GM18505 (cell line): ENCODE measurements at regions not wholly inside any gene's neighbourhood (a gene's known extent, or its start where the extent isn't known, plus 50 kb on each side); places are given as distances from the start of the nearest gene placed in this dataset.
"Not testable (repeated sequence)": the region's sequence is repeated elsewhere in the genome, so short reads cannot be mapped to it uniquely, and the experiment has no call there.

ENCODE experiments used
- ATAC-seq: cut with Tn5 transposase; IDR thresholded peaks from one replicate; pipeline ENCODE4 v1.9.1; 2021; ENCODE audit not compliant: unreplicated experiment
- POLR2A ChIP-seq: IDR thresholded peaks from 4 replicates; pipeline ENCODE4 v1.6.1; 2011; ENCODE audit warnings: borderline replicate concordance; ENCODE audit not compliant: insufficient read depth, insufficient read length; ENCODE audit errors: extremely low read depth

- no peak for TF ChIP-seq POLR2A
- no peak for ATAC-seq
Measured at GRCh38 chr18:67410075-67411070, 106.1 kb downstream of the DSEL start.

GRCh38 chr18:67408240-67408639 lies 108.3 kb downstream of the DSEL start:
- no peak for ATAC-seq
- TF ChIP-seq POLR2A: no peak

GRCh38 chr18:67406714-67407113 lies 109.8 kb downstream of the DSEL start:
- no peak for ATAC-seq
- no peak for TF ChIP-seq POLR2A

- TF ChIP-seq POLR2A: no peak
- ATAC-seq: no peak
Measured at GRCh38 chr18:67402543-67402942, 114.0 kb downstream of the DSEL start.

GRCh38 chr18:67400502-67401117 lies 115.9 kb downstream of the DSEL start:
- ATAC-seq: no peak
- TF ChIP-seq POLR2A: no peak

- no peak for ATAC-seq
- no peak for TF ChIP-seq POLR2A
Measured at GRCh38 chr18:67386032-67386431, 130.5 kb downstream of the DSEL start.

GRCh38 chr18:67385455-67385854 lies 131.1 kb downstream of the DSEL start:
- ATAC-seq: no peak
- TF ChIP-seq POLR2A: no peak

- ATAC-seq: not testable (repeated sequence)
Measured at GRCh38 chr18:67384057-67384456, 132.5 kb downstream of the DSEL start.

- no peak for ATAC-seq
- TF ChIP-seq POLR2A: no peak
Measured at GRCh38 chr18:67381608-67382150, 134.8 kb downstream of the DSEL start.

GRCh38 chr18:67380867-67381266 lies 135.7 kb downstream of the DSEL start:
- ATAC-seq: no peak
- TF ChIP-seq POLR2A: no peak

- no peak for ATAC-seq
- TF ChIP-seq POLR2A: no peak
Measured at GRCh38 chr18:67379981-67380380, 136.5 kb downstream of the DSEL start.

GRCh38 chr18:67376372-67376771 lies 140.1 kb downstream of the DSEL start:
- no peak for TF ChIP-seq POLR2A
- ATAC-seq: no peak

- no peak for TF ChIP-seq POLR2A
- ATAC-seq: no peak
Measured at GRCh38 chr18:67373636-67374035, 142.9 kb downstream of the DSEL start.

GRCh38 chr18:67367540-67367939 lies 149.0 kb downstream of the DSEL start:
- ATAC-seq: no peak
- no peak for TF ChIP-seq POLR2A
